HepG2 (cell line): ENCODE measurements at regions not wholly inside any gene's neighbourhood (a gene's known extent, or its start where the extent isn't known, plus 50 kb on each side); places are given as distances from the start of the nearest gene placed in this dataset.

Source experiments
- ATAC-seq: fragments of 200-7000 bp; cut with Tn5 transposase; 3 replicates; pipeline ENCODE4 v1.9.1; 2020; ENCODE audit warnings: mild to moderate bottlenecking, moderate library complexity
- BruUV-seq: library from RNA; stranded (reverse); fragments of 400-500 nt; replicated peaks from 2 replicates; lab custom pipeline; 2021; lab: Mats Ljungman, UMichigan
- CTCF ChIA-PET: fragments of 300-600 bp; formaldehyde crosslinking; extraction: SDS; loops from one replicate; lab custom pipeline; 2021; ENCODE audit warnings: low total read pairs, inconsistent platforms, low intra/inter-chr PET ratio; lab: Yijun Ruan, JAX
- POLR2A ChIA-PET: fragments of 350-600 bp; sonication (Branson Sonifier 250); formaldehyde crosslinking; loops from one replicate; lab custom pipeline; 2020; ENCODE audit warnings: antibody characterized with exemption, inconsistent platforms; lab: Yijun Ruan, JAX
- DNase-seq: peaks from one replicate; pipeline ENCODE4 v3.0.0-alpha.2; 2015; ENCODE audit warnings: low spot score
- FAIRE-seq: peaks from 3 replicates; lab custom pipeline; 2011; peaks lifted over from hg19 to GRCh38; lab: Jason Lieb, UNC
- H2AFZ ChIP-seq: one replicate; pipeline ENCODE4 v1.6.1; 2011; ENCODE audit warnings: low read length, inconsistent platforms
- H3K27ac ChIP-seq: fragments of 300-600 bp; 3 replicates; pipeline ENCODE4 v1.8.0; 2011; ENCODE audit warnings: mixed run types, mild to moderate bottlenecking, mixed read lengths, low read length, inconsistent platforms; ENCODE audit not compliant: insufficient read depth; ENCODE audit errors: extremely low read length
- H3K27me3 ChIP-seq, 2 experiments: fragments of 200-600 bp in 1 of 2; 2 replicates in 1 of 2; 3 replicates in 1 of 2; pipeline versions ENCODE4 v1.6.0 to v1.8.0; 2011; ENCODE audit warnings: low read length in 2 of 2, mild to moderate bottlenecking in 2 of 2, moderate library complexity in 2 of 2, inconsistent platforms in 1 of 2; ENCODE audit not compliant: insufficient read depth in 2 of 2, control insufficient read depth in 1 of 2
- H3K36me3 ChIP-seq, 2 experiments: fragments of 200-600 bp in 1 of 2; replicated peaks in 1 of 2; 2 replicates in 1 of 2; 3 replicates in 1 of 2; pipeline versions ENCODE4 v1.5.1 to v1.8.0; 2011; ENCODE audit warnings: low read length in 2 of 2, inconsistent platforms in 1 of 2; ENCODE audit not compliant: insufficient read depth in 2 of 2, control insufficient read depth in 1 of 2
- H3K4me1 ChIP-seq: 2 replicates; pipeline ENCODE4 v1.5.1; 2012; ENCODE audit warnings: low read length, inconsistent platforms; ENCODE audit not compliant: insufficient read depth
- H3K4me2 ChIP-seq: 2 replicates; pipeline ENCODE4 v1.6.0; 2011; ENCODE audit warnings: low read depth, low read length, inconsistent platforms
- H3K4me3 ChIP-seq, 3 experiments: fragments of 200-600 bp in 1 of 3; sonication (generic), shearing (Covaris generic) in 1 of 3; replicated peaks in 1 of 3; 2 replicates each; pipeline ENCODE4 v1.5.1; 2011 to 2016; ENCODE audit warnings: low read length in 3 of 3, inconsistent platforms in 2 of 3, low read depth in 2 of 3, mild to moderate bottlenecking in 2 of 3, control low read depth in 1 of 3, mixed read lengths in 1 of 3; ENCODE audit not compliant: insufficient read depth in 1 of 3
- H3K79me2 ChIP-seq: one replicate; pipeline ENCODE4 v1.6.1; 2011; ENCODE audit warnings: low read length, inconsistent platforms; ENCODE audit not compliant: insufficient read depth
- H3K9ac ChIP-seq: 2 replicates; pipeline ENCODE4 v1.6.0; 2011; ENCODE audit warnings: mild to moderate bottlenecking, low read depth, low read length, inconsistent platforms; ENCODE audit not compliant: insufficient read depth
- H3K9me3 ChIP-seq: 2 replicates; pipeline ENCODE4 v1.5.1; 2012; ENCODE audit warnings: mild to moderate bottlenecking, low read length
- H4K20me1 ChIP-seq: 2 replicates; pipeline ENCODE4 v1.6.0; 2011; ENCODE audit warnings: inconsistent platforms, mild to moderate bottlenecking, low read length, moderate library complexity; ENCODE audit not compliant: insufficient read depth
- MED1 ChIP-seq: sonication (generic); formaldehyde crosslinking; IDR thresholded peaks from 2 replicates; pipeline ENCODE4 v1.4.0; 2020; ENCODE audit warnings: missing genetic modification reagents
- MIER2 ChIP-seq: IDR thresholded peaks from 2 replicates; pipeline ENCODE4 v1.6.1; 2016; ENCODE audit warnings: missing biosample characterization, missing genetic modification reagents
- MXD4 ChIP-seq: IDR thresholded peaks from 2 replicates; pipeline ENCODE4 v1.6.1; 2016; ENCODE audit warnings: mild to moderate bottlenecking, missing biosample characterization, missing genetic modification reagents
- SAFB2 ChIP-seq: sonication (generic); formaldehyde crosslinking; IDR thresholded peaks from 2 replicates; pipeline ENCODE4 v1.5.1; 2020; ENCODE audit warnings: missing genetic modification reagents, low read depth, mild to moderate bottlenecking, borderline replicate concordance
- SMYD3 ChIP-seq: sonication (generic); formaldehyde crosslinking; IDR thresholded peaks from 2 replicates; pipeline ENCODE4 v1.8.1; 2023; ENCODE audit warnings: mild to moderate bottlenecking, missing genetic modification reagents
- ZNF143 ChIP-seq: sonication (generic); formaldehyde crosslinking; IDR thresholded peaks from 2 replicates; pipeline ENCODE4 v1.4.0; 2020; ENCODE audit warnings: missing genetic modification reagents
- ZNF484 ChIP-seq: sonication (generic); formaldehyde crosslinking; IDR thresholded peaks from 2 replicates; pipeline ENCODE4 v1.5.1; 2020; ENCODE audit warnings: mild to moderate bottlenecking, low read depth, missing genetic modification reagents, borderline replicate concordance
- ZNF564 ChIP-seq: sonication (generic); formaldehyde crosslinking; IDR thresholded peaks from 2 replicates; pipeline ENCODE4 v1.8.1; 2023; ENCODE audit warnings: mild to moderate bottlenecking, missing genetic modification reagents
- WGBS: methylation state at CpG from one replicate; pipeline ENCODE4 v1.1.6; 2017; ENCODE audit warnings: low lambda C conversion rate; 5-methylcytosine and 5-hydroxymethylcytosine counted together
- in situ Hi-C: cut with HindIII; loops from 2 replicates; pipeline ENCODE4 v1.10.0; 2017; ENCODE audit warnings: low pct_unique_long_range_greater_than_20kb; ENCODE audit not compliant: extremely low pct_ligation_motif_present
- intact Hi-C: fragments of 100-400 bp; cut with micrococcal nuclease; formaldehyde crosslinking; loops from one replicate; pipeline ENCODE4 v1.10.0; 2022; ENCODE audit not compliant: unreplicated experiment
- TF ChIP-seq, protein P1 (sequence below): sonication (generic); formaldehyde crosslinking; IDR thresholded peaks from 2 replicates; pipeline ENCODE4 v1.4.0; 2020; ENCODE audit warnings: missing genetic modification reagents, mild to moderate bottlenecking, borderline replicate concordance

DNA sequence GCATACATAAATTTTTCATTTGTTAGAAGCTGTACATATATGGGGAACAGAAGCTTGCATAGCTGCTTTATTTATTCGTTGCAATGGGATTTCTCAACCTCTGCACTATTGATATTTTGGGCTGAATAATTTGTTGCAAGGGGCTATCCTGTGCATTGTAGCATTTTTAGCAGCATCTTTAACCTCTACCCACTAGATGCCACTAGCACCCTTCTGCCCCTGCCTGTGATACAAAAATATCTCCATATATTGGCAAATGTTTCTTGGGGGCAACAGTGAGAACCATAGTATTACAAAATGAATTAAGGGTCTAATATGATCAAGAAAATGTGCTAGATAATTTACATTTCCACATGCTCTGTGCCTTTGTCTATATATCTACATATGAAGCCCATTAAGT lies 1401.0 kb downstream of the CDH11 start:
- in situ Hi-C loops (no loop called here), intact Hi-C loops (no loop called here)
- FAIRE-seq = no peak

More for the DNA sequence above, 1401.0 kb downstream of the CDH11 start:
- no peaks in the 10 kb centered on the region for H3K79me2 ChIP-seq
- ATAC-seq (no peak), DNase-seq (no peak)
- no TSS peak for BruUV-seq
- CTCF ChIA-PET = no interaction called here
- no peaks in the 10 kb centered on the region for H3K27me3 ChIP-seq
- POLR2A ChIA-PET = no interaction called here
- H3K9me3 ChIP-seq = peaks cover 18% of the 10 kb centered on the region; the same call in 1 of the 2 replicates
- 0% methylated on average over 1 of the region's 1 CpG for WGBS
- no peaks in the 10 kb centered on the region for H3K4me1 ChIP-seq
- H2AFZ ChIP-seq = no peak overlapping the region
- no peaks in the 10 kb centered on the region for H3K36me3 ChIP-seq
- no peak overlapping the region for H3K27ac ChIP-seq
- H3K4me3 ChIP-seq = no peak overlapping the region
- H3K4me2 ChIP-seq = no peak overlapping the region
- TF ChIP-seq MIER2 (CRISPR knock-in tag) (no peak), MXD4 (CRISPR knock-in tag) (no peak), MED1 (CRISPR knock-in tag) (no peak), ZNF564 (CRISPR knock-in tag) (no peak), SAFB2 (CRISPR knock-in tag) (no peak), ZNF484 (CRISPR knock-in tag) (no peak), ZNF143 (CRISPR knock-in tag) (no peak), SMYD3 (CRISPR knock-in tag) (no peak)
- TF ChIP-seq, protein P1, sequence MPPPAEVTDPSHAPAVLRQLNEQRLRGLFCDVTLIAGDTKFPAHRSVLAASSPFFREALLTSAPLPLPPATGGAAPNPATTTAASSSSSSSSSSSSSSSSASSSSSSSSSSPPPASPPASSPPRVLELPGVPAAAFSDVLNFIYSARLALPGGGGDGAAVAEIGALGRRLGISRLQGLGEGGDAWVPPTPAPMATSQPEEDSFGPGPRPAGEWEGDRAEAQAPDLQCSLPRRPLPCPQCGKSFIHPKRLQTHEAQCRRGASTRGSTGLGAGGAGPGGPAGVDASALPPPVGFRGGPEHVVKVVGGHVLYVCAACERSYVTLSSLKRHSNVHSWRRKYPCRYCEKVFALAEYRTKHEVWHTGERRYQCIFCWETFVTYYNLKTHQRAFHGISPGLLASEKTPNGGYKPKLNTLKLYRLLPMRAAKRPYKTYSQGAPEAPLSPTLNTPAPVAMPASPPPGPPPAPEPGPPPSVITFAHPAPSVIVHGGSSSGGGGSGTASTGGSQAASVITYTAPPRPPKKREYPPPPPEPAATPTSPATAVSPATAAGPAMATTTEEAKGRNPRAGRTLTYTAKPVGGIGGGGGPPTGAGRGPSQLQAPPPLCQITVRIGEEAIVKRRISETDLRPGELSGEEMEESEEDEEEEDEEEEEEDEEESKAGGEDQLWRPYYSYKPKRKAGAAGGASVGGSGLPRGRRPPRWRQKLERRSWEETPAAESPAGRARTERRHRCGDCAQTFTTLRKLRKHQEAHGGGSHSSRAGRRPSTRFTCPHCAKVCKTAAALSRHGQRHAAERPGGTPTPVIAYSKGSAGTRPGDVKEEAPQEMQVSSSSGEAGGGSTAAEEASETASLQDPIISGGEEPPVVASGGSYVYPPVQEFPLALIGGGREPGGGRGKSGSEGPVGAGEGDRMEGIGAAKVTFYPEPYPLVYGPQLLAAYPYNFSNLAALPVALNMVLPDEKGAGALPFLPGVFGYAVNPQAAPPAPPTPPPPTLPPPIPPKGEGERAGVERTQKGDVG = no peak
- H4K20me1 ChIP-seq = no peaks in the 10 kb centered on the region
- H3K9ac ChIP-seq = no peak overlapping the region
